Nephron progenitor cell (in vitro differentiated cells): ENCODE measurements at regions not wholly inside any gene's neighbourhood (a gene's known extent, or its start where the extent isn't known, plus 50 kb on each side); places are given as distances from the start of the nearest gene placed in this dataset.
"Not testable (repeated sequence)": the region's sequence is repeated elsewhere in the genome, so short reads cannot be mapped to it uniquely, and the experiment has no call there.

ENCODE experiments used
- DNase-seq: peaks from one replicate; pipeline ENCODE4 v3.0.0; 2021
- H3K27ac Mint-ChIP-seq: 2 replicates; pipeline ENCODE4 v1.8.0; 2021; ENCODE audit warnings: mild to moderate bottlenecking, moderate library complexity, mixed read lengths
- H3K27me3 Mint-ChIP-seq: 2 replicates; pipeline ENCODE4 v1.8.0; 2021; ENCODE audit warnings: mild to moderate bottlenecking, low read depth, mixed read lengths; ENCODE audit not compliant: poor library complexity
- H3K36me3 Mint-ChIP-seq: 2 replicates; pipeline ENCODE4 v1.8.0; 2021; ENCODE audit warnings: low read depth, mixed read lengths
- H3K4me1 Mint-ChIP-seq: 2 replicates; pipeline ENCODE4 v1.8.0; 2021; ENCODE audit warnings: mixed read lengths
- H3K4me3 Mint-ChIP-seq: 2 replicates; pipeline ENCODE4 v1.8.0; 2021; ENCODE audit warnings: mild to moderate bottlenecking, moderate library complexity, mixed read lengths
- H3K9me3 Mint-ChIP-seq: 2 replicates; pipeline ENCODE4 v1.8.0; 2021; ENCODE audit warnings: mild to moderate bottlenecking, moderate library complexity, mixed read lengths
- TF ChIP-seq, protein P1 (sequence below): fragments of 200-600 bp; sonication (generic); IDR thresholded peaks from 2 replicates; pipeline ENCODE4 v1.5.0; 2021; ENCODE audit warnings: antibody characterized with exemption

DNA sequence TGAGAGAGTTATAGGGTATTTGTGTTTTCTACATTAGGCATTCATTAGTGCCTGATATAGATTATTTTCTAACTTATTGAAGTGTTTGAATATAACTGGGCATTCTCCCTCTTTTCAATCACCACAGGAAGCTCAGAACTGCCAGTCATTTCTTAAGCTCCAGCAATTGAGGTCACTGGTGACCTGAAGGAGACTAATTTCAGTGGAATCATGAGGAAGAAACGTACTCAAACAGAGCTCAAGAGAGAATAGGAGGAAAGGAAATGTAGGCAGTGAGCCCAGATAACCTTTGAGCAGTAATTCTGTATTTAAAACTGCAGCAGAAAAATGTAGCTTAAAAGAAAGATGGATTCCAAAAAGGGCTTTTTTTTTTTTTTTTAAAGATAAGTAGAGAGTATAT lies 1035.5 kb downstream of the SOCS6 start:
- no peak for DNase-seq
- H3K27me3 Mint-ChIP-seq: peaks cover 18% of the 10 kb centered on the region
- no peaks in the 10 kb centered on the region for H3K4me1 Mint-ChIP-seq
- TF ChIP-seq, protein P1, sequence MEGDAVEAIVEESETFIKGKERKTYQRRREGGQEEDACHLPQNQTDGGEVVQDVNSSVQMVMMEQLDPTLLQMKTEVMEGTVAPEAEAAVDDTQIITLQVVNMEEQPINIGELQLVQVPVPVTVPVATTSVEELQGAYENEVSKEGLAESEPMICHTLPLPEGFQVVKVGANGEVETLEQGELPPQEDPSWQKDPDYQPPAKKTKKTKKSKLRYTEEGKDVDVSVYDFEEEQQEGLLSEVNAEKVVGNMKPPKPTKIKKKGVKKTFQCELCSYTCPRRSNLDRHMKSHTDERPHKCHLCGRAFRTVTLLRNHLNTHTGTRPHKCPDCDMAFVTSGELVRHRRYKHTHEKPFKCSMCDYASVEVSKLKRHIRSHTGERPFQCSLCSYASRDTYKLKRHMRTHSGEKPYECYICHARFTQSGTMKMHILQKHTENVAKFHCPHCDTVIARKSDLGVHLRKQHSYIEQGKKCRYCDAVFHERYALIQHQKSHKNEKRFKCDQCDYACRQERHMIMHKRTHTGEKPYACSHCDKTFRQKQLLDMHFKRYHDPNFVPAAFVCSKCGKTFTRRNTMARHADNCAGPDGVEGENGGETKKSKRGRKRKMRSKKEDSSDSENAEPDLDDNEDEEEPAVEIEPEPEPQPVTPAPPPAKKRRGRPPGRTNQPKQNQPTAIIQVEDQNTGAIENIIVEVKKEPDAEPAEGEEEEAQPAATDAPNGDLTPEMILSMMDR: no peak
- no peak overlapping the region for H3K27ac Mint-ChIP-seq
- no peak overlapping the region for H3K4me3 Mint-ChIP-seq
- H3K36me3 Mint-ChIP-seq: no peaks in the 10 kb centered on the region
- H3K9me3 Mint-ChIP-seq: no peaks in the 10 kb centered on the region

- no peak for DNase-seq
- TF ChIP-seq, protein P1: no peak
- H3K9me3 Mint-ChIP-seq: no peaks in the 10 kb centered on the region
- no peaks in the 10 kb centered on the region for H3K4me1 Mint-ChIP-seq
- H3K27ac Mint-ChIP-seq: no peak overlapping the region
- H3K36me3 Mint-ChIP-seq: no peaks in the 10 kb centered on the region
- H3K4me3 Mint-ChIP-seq: no peak overlapping the region
- H3K27me3 Mint-ChIP-seq: peaks cover 11% of the 10 kb centered on the region
These were observed 1033.4 kb downstream of the SOCS6 start for GRCh38 chr18:71322201-71322600.

GRCh38 chr18:71321319-71321718 lies 1032.5 kb downstream of the SOCS6 start:
- H3K4me3 Mint-ChIP-seq: no peak overlapping the region
- H3K36me3 Mint-ChIP-seq: no peaks in the 10 kb centered on the region
- TF ChIP-seq, protein P1: no peak
- no peaks in the 10 kb centered on the region for H3K4me1 Mint-ChIP-seq
- peaks cover 9% of the 10 kb centered on the region for H3K27me3 Mint-ChIP-seq
- no peak for DNase-seq
- no peaks in the 10 kb centered on the region for H3K9me3 Mint-ChIP-seq
- H3K27ac Mint-ChIP-seq: no peak overlapping the region

DNA sequence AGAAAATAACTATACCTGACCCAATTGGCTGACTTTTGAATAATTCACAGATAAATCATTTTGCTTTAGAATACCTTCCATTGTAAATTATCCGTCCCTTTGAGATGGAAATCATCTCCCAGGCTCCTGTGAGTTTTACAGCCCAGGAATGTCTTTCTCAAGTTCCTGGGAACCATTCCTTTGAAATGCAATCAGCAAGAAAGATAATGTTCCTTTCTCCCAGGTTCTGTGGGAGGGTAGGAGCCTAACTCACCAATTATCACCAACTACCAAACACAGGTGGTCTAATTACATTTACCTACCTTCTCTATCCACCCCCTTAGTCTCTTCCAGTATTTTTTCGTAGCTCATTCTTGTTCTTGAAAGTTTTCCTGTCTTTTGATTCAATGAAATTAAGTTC lies 1016.0 kb downstream of the SOCS6 start:
- no peak for DNase-seq
- H3K27ac Mint-ChIP-seq: no peak overlapping the region

GRCh38 chr18:71303743-71304142 lies 1014.9 kb downstream of the SOCS6 start:
- not testable (repeated sequence) for H3K27ac Mint-ChIP-seq, H3K4me3 Mint-ChIP-seq, H3K36me3 Mint-ChIP-seq, DNase-seq, H3K4me1 Mint-ChIP-seq, H3K9me3 Mint-ChIP-seq
- H3K27me3 Mint-ChIP-seq: peaks cover 53% of the 10 kb centered on the region

More for the DNA sequence above, 1016.0 kb downstream of the SOCS6 start:
- Mint-ChIP-seq H3K4me3 (no peak overlapping the region), H3K27me3 (peaks cover 54% of the 10 kb centered on the region), H3K36me3 (no peaks in the 10 kb centered on the region), H3K4me1 (no peaks in the 10 kb centered on the region), H3K9me3 (no peaks in the 10 kb centered on the region)
- TF ChIP-seq, protein P1: no peak

GRCh38 chr18:71301596-71301995 lies 1012.8 kb downstream of the SOCS6 start:
- DNase-seq: no peak
- no peaks in the 10 kb centered on the region for H3K36me3 Mint-ChIP-seq
- TF ChIP-seq, protein P1: no peak
- no peaks in the 10 kb centered on the region for H3K9me3 Mint-ChIP-seq
- peaks cover 41% of the 10 kb centered on the region for H3K27me3 Mint-ChIP-seq
- no peaks in the 10 kb centered on the region for H3K4me1 Mint-ChIP-seq
- no peak overlapping the region for H3K4me3 Mint-ChIP-seq
- H3K27ac Mint-ChIP-seq: no peak overlapping the region

- peaks cover 25% of the 10 kb centered on the region for H3K27me3 Mint-ChIP-seq
- H3K27ac Mint-ChIP-seq, H3K9me3 Mint-ChIP-seq, DNase-seq, H3K4me1 Mint-ChIP-seq, H3K36me3 Mint-ChIP-seq, H3K4me3 Mint-ChIP-seq: not testable (repeated sequence)
These were observed 1005.4 kb downstream of the SOCS6 start for GRCh38 chr18:71294201-71294600.
